Smooth muscle cell (in vitro differentiated cells): ENCODE measurements at regions not wholly inside any gene's neighbourhood (a gene's known extent, or its start where the extent isn't known, plus 50 kb on each side); places are given as distances from the start of the nearest gene placed in this dataset.

Source experiments
- DNase-seq: peaks from one replicate; lab custom pipeline; 2025; ENCODE audit not compliant: unreplicated experiment; lab: John Stamatoyannopoulos, UW
- H2AFZ ChIP-seq: fragments of 200-600 bp; sonication (generic); 2 replicates; pipeline ENCODE4 v1.6.0; 2016; ENCODE audit warnings: antibody characterized with exemption, low read depth, mild to moderate bottlenecking
- H3F3A ChIP-seq: fragments of 200-600 bp; sonication (generic); 2 replicates; pipeline ENCODE4 v1.6.0; 2017; ENCODE audit warnings: antibody characterized with exemption, low read depth
- H3K27ac ChIP-seq: fragments of 200-600 bp; sonication (generic); 2 replicates; pipeline ENCODE4 v1.5.1; 2016; ENCODE audit warnings: low read depth, mild to moderate bottlenecking
- H3K27me3 ChIP-seq: fragments of 200-600 bp; sonication (generic); 2 replicates; pipeline ENCODE4 v1.6.1; 2016; ENCODE audit warnings: low read depth, mild to moderate bottlenecking
- H3K36me3 ChIP-seq: fragments of 200-600 bp; sonication (generic); 2 replicates; pipeline ENCODE4 v1.5.1; 2016; ENCODE audit warnings: low read depth
- H3K4me1 ChIP-seq: fragments of 200-600 bp; sonication (generic); 2 replicates; pipeline ENCODE4 v1.5.1; 2016; ENCODE audit warnings: low read depth
- H3K4me2 ChIP-seq: fragments of 200-600 bp; sonication (generic); 2 replicates; pipeline ENCODE4 v1.6.0; 2016; ENCODE audit warnings: mild to moderate bottlenecking
- H3K4me3 ChIP-seq: fragments of 200-600 bp; sonication (generic); 2 replicates; pipeline ENCODE4 v1.5.1; 2016; ENCODE audit warnings: mild to moderate bottlenecking
- H3K79me2 ChIP-seq: fragments of 200-600 bp; sonication (generic); 2 replicates; pipeline ENCODE4 v1.6.0; 2016; ENCODE audit warnings: low read depth, mild to moderate bottlenecking
- H3K9ac ChIP-seq: fragments of 200-600 bp; sonication (generic); 2 replicates; pipeline ENCODE4 v1.6.0; 2016; ENCODE audit warnings: low read depth
- H3K9me3 ChIP-seq: fragments of 200-600 bp; sonication (generic); replicated peaks from 2 replicates; pipeline ENCODE4 v1.5.1; 2016; ENCODE audit warnings: low read depth
- H4K20me1 ChIP-seq: fragments of 200-600 bp; sonication (generic); 2 replicates; pipeline ENCODE4 v1.6.0; 2016; ENCODE audit warnings: low read depth
- CTCF ChIP-seq: fragments of 200-600 bp; sonication (generic); IDR thresholded peaks from 2 replicates; pipeline ENCODE4 v1.5.1; 2017; ENCODE audit warnings: borderline replicate concordance, mild to moderate bottlenecking, antibody characterized with exemption; ENCODE audit not compliant: insufficient read depth, poor library complexity, severe bottlenecking
- WGBS: methylation state at CpG from one replicate; pipeline ENCODE4 v1.1.7; 2016; ENCODE audit warnings: low lambda C conversion rate; 5-methylcytosine and 5-hydroxymethylcytosine counted together

- H3K79me2 ChIP-seq = no peaks in the 10 kb centered on the region
- H3K9me3 ChIP-seq = no peaks in the 10 kb centered on the region
- H4K20me1 ChIP-seq = no peaks in the 10 kb centered on the region
- H3K27me3 ChIP-seq = no peaks in the 10 kb centered on the region
- no peaks in the 10 kb centered on the region for H3K36me3 ChIP-seq
- WGBS = 88% methylated on average over 2 of the region's 2 CpGs
- no peak overlapping the region for H3K9ac ChIP-seq
- no peaks in the 10 kb centered on the region for H3F3A ChIP-seq
- H3K27ac ChIP-seq = no peak overlapping the region
- no peak overlapping the region for H3K4me2 ChIP-seq
- no peak overlapping the region for H2AFZ ChIP-seq
- H3K4me3 ChIP-seq = no peak overlapping the region
- DNase-seq = no peak
- TF ChIP-seq CTCF = no peak
- H3K4me1 ChIP-seq = no peaks in the 10 kb centered on the region
Observed at GRCh38 chr11:91326751-91327150, 897.9 kb upstream of the FAT3 start.

- Histone ChIP-seq H3K36me3 (no peaks in the 10 kb centered on the region), H2AFZ (no peak overlapping the region), H3K27ac (no peak overlapping the region), H3F3A (no peaks in the 10 kb centered on the region), H3K9me3 (no peaks in the 10 kb centered on the region), H3K27me3 (no peaks in the 10 kb centered on the region), H3K4me3 (no peak overlapping the region), H3K4me1 (no peaks in the 10 kb centered on the region), H3K4me2 (no peak overlapping the region), H3K9ac (no peak overlapping the region), H3K79me2 (no peaks in the 10 kb centered on the region), H4K20me1 (no peaks in the 10 kb centered on the region)
- 82% methylated on average over 2 of the region's 2 CpGs for WGBS
- no peak for DNase-seq
- no peak for TF ChIP-seq CTCF
Observed at GRCh38 chr11:91326280-91326679, 898.3 kb upstream of the FAT3 start.

GRCh38 chr11:91314521-91314920 is 910.1 kb upstream of the FAT3 start:
- no peak overlapping the region for H2AFZ ChIP-seq
- H3K4me2 ChIP-seq = no peak overlapping the region
- H4K20me1 ChIP-seq = no peaks in the 10 kb centered on the region
- H3K9me3 ChIP-seq = no peaks in the 10 kb centered on the region
- no peaks in the 10 kb centered on the region for H3K27me3 ChIP-seq
- 90% methylated on average over 2 of the region's 2 CpGs for WGBS
- H3K4me3 ChIP-seq = no peak overlapping the region
- no peak for DNase-seq
- H3K36me3 ChIP-seq = no peaks in the 10 kb centered on the region
- H3K9ac ChIP-seq = no peak overlapping the region
- H3F3A ChIP-seq = no peaks in the 10 kb centered on the region
- no peaks in the 10 kb centered on the region for H3K79me2 ChIP-seq
- H3K27ac ChIP-seq = no peak overlapping the region
- no peaks in the 10 kb centered on the region for H3K4me1 ChIP-seq
- TF ChIP-seq CTCF = no peak

GRCh38 chr11:91312541-91312940 is 912.1 kb upstream of the FAT3 start:
- no peak overlapping the region for H3K4me2 ChIP-seq
- no peaks in the 10 kb centered on the region for H3K9me3 ChIP-seq
- TF ChIP-seq CTCF = no peak
- no peak overlapping the region for H3K4me3 ChIP-seq
- H3K27me3 ChIP-seq = no peaks in the 10 kb centered on the region
- H4K20me1 ChIP-seq = no peaks in the 10 kb centered on the region
- 85% methylated on average over 2 of the region's 2 CpGs for WGBS
- no peak overlapping the region for H2AFZ ChIP-seq
- no peak for DNase-seq
- H3K4me1 ChIP-seq = no peaks in the 10 kb centered on the region
- H3K9ac ChIP-seq = no peak overlapping the region
- H3K36me3 ChIP-seq = no peaks in the 10 kb centered on the region
- no peaks in the 10 kb centered on the region for H3K79me2 ChIP-seq
- H3K27ac ChIP-seq = no peak overlapping the region
- no peaks in the 10 kb centered on the region for H3F3A ChIP-seq
